OCI-M2 (cell line): ENCODE measurements at regions not wholly inside any gene's neighbourhood (a gene's known extent, or its start where the extent isn't known, plus 50 kb on each side); places are given as distances from the start of the nearest gene placed in this dataset.

Source experiments
- DNase-seq: peaks from one replicate; lab custom pipeline; 2025; ENCODE audit not compliant: unreplicated experiment; lab: John Stamatoyannopoulos, UW

DNA sequence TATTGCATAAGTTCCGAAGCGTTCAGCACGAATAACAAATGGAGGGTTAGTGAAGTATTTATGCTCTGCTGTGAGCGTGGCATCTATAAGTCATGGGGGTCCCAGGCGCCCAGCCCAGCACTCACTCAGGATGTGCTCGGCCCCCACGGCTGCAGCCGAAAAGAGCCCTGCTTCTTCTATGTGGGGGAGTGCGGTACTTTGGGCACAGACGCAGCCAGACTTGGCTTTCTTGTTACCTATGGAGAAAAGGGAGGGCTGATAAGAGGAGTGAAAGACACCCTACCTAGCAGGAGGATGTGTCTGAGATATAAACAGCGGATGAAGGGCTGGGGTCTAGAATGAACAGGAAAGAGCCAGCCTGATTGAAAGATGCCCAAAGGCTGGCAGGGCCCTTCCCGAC, 51.4 kb downstream of the MRPL36 start:
- no peak for DNase-seq

DNA sequence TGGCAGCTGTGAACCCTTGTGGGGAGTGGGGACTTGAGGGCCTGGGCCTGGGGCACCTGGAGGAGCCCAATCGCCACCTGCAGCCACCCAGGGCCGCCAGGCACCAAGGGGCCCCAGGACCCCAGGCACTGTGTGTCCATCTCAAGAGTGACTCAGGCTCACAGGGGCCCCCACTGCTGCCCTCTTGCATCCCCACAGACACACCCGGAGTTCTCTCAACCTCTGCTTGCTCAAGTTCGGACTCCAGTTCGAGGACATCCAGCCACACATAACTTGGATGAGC, 51.9 kb downstream of the MRPL36 start:
- no peak for DNase-seq

DNA sequence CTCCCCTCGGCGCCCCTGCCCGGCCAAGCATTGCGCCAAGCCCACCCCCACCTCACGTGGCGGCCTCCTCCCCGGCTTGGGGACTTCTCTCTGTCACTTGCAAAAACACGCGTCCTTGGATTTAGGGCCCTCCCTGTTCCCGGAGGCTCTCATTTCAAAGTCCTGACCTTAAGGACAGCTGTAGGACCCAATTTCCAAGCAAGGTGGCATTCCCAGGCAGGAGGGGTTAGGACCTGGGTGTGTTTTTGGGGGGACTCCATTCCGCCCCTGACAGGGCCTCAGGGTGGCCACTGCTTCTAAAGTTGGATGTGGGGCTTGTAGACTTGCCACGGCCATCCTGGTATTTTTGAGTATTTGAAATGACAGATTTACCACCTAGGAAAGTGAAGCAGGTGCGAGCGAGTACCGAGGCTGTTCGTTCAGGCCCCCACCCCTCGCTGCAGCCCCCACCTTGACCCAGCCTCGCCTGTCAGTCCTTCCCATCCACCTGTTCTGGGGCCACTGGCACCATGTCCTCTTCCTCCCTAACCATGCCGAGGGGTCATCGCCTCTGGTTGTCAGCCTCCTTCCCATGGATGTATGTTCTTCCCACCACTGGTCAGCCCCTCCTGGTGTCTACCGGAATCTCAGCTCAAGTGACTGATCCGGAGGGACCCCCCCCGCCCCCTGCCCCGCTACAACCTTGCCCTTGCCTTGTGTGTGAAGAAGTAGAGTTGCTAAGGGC, 52.4 kb downstream of the MRPL36 start:
- no peak for DNase-seq

DNA sequence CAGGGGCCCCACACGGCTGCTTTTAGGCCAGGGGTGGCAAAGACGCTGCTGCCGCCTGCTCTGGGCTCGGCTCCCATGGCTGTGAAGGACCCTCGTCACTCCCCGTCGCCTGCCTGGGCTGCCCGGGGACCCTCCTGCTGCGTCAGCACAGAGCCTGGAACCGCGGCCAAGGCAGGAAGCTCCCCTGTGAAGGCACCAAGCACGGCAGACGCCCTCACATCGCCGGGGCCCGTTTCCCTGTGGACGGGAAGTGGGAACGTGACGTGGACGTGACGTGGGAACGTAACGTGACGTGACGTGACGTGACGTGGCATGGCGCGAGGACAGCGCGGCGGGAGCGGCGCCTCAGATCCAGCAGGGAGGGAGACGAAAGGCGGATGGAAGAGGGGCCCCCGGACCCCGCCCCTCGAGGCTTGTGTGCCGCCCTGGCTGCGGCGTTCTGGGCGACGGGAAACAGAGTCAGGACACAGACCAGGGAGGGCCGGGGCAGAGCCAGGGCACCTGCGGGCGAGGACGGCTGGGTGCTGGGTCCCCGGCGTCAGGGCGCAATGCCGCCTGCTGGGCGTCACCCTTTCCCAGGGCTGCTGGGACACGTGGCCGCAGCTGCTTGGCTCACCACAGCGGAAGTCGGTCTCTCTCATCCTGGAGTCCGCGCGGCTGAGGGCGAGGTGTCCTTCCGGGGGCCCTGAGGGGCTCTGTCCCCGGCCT, 53.1 kb downstream of the MRPL36 start:
- DNase-seq = no peak

DNA sequence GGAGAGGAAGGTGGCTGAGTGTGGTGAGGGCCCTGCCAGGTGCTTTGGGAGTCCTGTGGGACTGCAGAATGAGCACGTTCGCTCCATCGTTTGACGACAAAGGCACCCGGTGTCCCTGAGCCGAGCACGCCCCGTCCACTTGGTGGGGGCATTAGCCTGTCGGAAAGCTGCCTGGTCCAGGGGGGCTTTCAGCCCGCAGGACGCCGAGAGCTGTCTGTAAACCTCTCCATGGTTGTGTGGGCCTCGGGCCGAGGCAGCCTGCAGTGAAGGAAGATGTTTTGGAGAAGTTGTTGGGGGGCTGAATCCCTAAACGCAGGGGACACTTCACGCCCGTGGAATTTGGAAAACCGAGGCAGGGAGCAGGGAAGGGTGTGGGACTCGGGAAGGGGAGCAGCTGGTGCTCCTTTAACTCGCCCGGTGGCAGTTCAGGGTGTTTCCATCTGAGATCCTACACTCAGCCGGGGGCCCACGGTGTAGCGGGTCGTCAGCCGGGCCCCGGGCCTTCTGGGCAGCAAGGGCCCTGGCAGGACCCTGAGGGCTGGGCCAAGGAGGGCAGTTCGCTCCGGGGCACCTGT, 53.8 kb downstream of the MRPL36 start:
- no peak for DNase-seq

DNA sequence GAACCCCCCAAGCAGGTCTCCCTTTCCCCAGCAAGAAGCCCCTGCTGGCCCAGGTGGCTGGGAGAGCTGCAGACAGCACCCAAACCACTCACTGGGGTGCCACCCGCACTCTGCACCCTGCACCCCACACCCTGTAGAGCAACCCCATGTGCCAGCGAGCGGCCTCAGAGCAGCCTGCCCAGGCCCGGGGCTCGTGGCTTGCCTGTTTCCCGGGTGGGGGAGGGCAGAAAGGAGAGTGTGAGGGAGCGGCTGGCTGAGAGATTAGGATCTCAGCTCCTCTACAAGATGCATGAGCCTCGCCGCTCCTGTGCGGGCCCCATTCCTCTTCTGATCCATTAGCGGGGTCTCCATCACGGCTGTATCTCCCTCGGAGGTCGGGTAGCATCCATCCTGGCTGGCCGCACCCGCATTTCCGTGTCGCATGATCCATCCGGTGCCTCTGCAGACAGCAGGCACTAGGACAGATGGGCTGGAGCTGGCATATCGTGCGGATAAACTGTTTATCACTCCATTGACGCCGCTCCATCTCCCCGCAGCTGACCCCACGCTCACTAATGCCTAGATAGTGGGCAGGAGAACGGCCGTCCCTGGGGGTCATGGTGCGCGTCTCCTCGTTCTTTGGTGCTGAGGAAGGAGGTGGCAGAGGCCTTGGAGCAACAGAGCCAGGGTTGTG, 54.4 kb downstream of the MRPL36 start:
- no peak for DNase-seq

DNA sequence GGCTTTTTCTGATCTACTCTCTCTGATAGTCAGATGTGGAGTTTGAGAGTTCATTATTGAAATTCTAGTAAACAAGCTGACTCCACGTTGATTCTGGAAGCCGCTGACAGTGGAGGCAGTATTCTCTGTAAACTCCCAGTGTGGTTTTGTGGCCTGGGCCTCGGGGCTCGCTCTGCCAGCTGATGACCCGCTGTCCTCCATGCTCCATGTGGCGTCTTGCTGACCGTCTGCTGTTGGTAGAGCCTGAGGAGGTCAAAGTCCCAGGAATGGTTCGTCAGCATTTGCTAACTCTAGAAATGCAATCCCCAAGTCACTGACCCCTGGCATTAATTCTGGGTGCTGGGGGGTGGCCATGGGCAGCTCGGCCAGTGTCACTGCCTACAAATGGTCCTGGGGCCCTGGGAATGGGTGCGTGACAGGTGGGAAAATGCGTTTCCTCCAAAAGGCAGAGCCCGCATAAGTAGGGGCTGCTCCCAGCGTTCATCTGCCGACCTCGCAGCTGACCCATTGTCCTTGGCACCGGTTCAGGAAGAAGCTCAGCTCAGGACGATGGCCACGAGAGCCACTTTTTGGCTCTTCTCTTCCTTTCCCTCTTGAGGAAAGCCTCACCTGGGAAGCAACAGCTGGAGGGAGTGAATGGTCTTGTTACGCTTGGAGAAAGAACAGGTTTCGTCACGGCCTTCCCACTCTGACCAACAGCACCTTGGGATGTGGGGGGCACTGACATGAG, 55.1 kb downstream of the MRPL36 start:
- no peak for DNase-seq

DNA sequence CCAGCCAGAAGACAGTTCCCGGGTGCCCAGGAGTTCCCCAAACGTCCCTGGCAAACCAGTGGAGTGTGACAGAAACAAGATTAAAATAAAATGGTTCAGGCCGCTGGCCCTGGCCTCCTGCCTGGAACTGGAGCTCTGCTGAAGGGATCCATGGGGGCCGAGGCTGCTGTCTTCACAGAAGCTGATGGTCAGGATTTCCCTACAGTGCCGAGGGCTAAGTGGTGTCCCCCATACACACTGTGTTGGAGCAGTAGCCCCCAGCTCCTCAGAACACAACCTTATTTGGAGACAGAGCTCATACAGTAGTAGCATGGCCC, 55.9 kb downstream of the MRPL36 start:
- DNase-seq = no peak

DNA sequence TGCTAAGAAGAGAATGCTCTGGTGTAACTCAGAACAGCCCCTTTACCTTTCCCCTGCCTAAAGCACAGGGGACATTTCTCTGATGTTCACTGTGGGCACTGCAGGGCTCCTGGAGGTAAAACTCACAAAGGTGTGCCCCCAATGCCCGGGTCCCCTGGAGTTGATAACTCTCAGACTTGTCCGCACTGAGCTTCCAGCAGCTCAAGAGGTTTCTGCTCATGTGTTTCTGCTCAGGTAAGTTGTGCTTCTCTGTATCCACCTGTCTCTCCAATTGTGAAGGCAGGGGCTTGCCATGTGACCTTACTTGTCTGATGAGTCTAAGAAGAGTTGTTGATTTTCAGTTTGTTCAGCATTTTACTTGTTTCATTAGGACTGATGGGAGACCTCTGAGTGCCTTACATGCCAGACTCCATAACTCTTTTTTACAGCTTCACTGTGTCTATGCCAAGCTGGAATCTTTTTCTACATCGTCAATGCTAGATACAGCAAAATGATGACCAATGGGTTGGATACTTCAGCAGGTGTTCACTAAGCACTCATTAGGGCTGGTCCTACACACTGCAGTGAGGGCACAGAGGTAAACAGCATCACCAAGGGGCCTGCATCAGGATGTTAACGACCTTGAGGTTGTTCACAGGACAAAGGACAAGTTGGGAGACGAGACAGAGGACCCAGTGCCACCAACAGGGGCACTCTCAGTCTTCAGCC, 56.4 kb downstream of the MRPL36 start:
- DNase-seq = no peak

DNA sequence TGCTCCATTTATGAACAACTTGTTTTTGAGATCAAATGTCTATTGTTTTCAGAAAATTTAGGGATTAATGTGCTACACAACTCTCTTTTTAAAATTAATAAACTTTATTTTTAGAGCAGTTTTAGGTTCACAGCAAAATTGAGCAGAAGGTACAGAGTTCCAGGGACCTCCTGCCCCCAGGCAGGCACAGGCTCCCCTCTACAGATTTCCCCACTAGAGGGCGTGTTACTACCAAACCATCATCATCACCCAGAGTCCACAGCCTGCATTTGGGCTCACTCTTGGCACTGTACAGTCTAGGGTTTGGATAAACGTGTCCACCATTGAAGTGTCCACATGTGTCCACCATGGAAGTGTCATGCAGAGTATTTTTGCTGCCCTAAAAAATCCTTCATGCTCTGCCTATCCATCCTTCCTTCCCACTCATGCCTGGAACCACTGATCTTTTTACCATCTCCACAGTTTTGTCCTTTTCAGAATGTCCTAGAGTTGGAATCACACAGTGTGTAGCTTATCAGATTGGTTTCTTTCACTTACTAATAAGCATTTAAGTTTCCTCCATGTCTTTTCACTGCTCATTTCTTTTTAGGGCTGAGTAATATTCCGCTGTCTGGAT, 61.7 kb downstream of the MRPL36 start:
- no peak for DNase-seq

DNA sequence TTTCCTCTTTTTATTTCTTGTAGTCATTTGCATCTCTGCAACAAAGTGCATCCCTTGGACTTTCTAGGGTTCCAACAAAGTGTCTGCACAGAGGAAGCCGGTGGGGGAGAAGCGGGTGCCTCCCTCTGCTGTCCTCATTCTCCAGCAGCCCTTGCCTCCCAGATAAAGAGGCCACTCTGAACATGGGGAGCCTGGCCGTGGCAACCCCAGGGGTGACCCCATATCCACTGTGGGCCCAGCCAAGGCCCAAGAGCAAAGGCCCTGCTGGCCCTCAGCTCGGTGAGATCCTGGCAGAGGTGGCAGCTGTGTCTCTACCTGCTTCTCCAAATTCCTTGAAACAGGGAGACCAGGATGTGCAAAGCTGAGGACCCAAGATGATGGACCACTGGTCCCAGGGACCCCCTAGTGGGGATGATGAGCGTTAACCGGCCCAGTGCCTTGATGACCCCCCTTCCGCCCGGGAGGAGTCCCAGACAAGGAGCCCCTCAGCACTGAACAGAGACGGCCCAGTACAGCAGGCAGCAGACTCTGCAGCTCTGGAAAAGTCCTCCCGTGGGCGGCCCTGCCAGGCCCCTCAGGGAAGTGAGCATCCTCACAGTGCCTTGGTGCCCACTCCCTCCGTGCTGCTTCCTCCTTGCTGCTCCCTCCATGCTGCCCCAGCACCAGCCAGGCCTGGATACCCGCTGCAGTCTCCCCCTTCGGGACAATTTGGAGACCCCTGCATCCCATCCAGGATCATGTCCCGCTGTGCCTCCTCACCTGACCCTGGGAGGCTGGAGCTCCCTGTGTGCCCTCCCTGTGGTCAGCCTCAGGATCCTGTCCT, 62.5 kb downstream of the MRPL36 start:
- DNase-seq = no peak

DNA sequence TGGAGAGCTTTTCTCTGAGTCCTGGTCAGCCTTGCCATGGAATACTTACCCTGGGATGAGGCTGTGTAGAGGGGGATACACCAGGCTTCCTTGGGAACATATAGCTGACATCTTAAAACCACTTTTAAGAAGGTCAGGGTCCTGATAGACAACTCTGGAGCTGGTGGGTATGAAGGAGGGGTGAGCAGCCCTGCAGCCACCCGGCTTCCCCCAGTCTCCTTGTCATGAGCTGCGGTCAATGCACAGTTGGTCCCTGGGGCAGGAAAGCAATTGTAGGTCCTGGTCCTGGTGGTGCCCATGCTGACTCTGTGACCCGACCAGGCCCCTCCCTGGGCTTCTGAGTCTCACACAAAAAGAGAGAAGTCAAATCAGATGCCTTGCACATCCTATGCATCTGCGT, 63.6 kb downstream of the MRPL36 start:
- no peak for DNase-seq

DNA sequence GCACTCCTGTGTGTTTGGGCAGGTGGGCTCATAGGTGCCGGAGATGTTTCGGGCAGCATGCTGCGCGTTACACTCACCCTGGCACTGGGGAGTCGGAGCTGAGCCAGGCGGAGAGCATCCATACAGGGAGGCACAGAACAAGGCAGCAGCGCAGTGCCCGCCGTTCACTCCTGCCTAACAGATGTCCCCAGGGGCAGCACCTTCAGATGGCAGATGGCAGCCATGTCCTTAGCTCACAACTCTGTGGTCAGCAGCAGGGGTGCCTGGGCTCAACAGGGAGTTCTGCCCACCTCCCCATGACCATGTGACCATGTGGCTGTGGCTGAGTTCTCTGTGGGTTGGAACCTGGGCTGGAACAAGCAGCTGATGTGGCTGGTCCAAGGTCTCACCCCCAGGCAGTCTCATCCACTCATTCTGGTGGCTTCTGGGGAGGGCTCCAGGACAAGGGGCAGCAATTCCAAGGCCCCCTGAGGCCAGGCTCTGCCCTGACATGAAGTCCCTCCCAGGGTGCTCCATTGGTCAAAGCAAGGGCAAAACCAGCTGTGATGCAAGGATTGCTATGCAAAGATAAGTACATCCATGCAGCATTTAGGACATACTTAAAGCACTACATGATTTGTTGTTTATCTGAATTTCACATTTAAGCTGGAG, 64.2 kb downstream of the MRPL36 start:
- DNase-seq = no peak

DNA sequence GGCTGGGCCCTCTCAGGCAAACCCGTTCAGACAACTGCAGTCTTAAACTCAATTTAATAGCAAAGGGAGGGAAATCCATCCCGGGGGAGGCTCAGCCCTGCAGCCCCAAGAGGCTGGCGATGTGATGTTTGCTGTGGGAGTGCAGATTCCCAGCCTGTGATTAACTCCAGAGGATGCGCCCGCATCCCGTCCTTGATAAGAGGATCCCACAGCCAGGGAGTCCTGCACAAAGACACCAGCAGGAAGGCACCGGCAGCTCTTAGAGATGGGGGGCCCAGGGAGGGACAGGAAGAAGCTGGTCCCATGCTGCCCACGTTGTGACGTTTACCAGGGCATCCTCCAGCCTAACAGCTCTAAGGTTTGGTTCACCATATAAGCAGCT, 64.7 kb downstream of the MRPL36 start:
- no peak for DNase-seq

DNA sequence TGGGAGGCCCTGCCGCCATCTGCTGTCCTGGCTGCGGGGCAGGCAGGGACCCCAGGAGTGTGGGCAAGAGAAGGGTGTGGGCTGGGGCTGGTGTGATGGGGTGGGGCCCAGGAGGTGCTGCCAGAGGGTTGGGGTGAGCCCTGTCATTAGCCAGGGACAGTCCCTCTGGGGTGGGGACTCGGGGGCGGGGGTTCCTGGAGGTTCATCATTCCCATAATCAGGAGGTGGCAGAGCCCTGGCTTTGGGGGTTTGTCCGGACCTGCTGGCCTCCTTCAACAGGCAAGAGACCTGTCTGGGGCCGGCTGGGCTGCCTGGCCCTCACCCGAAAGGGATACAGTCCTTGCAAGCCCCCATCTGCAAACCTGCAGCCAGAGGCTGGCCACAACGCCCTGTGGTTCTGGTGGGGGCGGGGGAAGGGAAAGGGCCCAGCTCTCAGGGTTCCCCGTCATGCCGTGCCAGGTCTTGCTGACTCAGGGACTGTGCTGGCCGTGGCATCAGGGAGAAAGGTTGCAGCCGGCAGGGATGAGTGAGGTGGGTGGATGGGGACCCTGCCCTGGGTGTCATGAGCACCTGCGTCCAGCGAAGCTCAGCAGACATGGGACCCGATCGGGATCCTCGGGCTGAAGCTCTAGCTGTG, 65.2 kb downstream of the MRPL36 start:
- DNase-seq = no peak

DNA sequence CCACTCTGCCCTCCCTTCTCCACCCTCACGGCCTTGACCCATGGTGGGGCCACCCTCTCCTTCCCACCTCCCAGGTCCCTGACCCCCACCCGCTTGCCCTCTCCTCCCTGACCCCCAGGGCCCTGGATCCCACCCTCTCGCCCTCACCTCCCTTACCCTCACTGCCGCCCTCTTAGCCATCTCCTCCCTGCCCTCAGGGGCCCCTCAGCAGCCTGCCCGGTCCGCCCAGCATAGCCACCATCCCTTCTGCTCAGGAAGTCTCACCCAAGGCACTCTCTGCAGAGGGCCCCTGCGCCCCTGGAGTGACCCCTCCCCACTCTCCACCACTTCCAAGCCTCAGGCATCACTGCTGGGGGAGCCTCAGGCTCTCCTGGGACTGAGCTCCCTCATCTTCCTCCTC, 66.3 kb downstream of the MRPL36 start:
- no peak for DNase-seq

DNA sequence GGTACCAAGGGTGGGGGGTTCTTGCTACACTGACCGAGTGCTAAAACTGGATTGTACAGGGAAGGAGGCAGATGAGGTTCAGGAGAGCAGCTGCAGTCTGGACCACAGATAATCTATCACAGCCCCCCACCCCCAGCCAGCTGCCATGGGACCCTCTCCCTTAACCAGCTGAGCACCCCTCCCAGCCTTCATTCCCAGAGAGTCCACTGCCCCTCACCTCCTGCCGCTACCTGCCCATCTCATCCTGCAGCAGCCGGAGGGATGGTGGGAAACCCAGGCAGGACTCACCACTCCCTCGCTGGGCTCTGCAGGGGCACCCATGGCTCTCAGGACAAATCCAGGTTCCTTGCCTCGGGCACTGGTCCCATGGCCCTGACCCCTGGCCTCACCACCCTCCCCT, 66.7 kb downstream of the MRPL36 start:
- no peak for DNase-seq

DNA sequence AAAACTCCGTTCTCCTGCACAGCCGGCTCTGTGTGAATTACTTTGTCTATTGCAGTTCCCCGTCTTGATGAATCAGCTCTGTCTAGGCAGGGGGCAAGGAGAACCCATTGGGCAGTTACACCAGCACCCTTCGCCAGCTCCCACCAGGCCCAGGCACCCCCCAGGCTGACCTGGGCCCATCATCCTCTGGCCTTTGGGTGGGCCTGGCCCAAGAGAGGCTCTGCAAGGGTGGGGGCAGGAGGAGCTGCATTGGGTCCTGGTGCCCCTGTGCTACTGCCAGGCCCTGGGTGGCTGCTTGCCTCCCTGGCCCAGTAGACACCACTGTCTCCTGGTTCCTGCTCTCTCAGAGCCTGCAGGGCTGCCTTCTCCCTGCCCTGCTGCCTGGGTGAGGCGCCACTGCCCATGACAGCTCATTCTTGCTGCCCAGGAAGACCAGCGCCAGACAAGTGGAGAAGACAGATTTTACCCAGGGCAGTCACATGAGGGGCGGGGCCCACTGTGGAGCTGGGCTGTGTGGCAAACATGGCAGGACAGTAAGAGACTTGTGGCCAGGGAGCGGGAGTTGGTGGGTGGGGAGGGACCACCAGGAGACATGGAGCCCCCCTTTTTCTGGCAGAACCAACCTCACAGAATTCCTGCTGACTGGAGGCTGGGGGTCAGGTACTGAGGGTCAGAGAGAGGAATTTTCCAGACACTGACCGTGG, 67.2 kb downstream of the MRPL36 start:
- no peak for DNase-seq
